Type B pancreatic cell (in vitro differentiated cells): ENCODE measurements at regions not wholly inside any gene's neighbourhood (a gene's known extent, or its start where the extent isn't known, plus 50 kb on each side); places are given as distances from the start of the nearest gene placed in this dataset.

Source experiments
- DNase-seq: peaks from one replicate; pipeline ENCODE4 v3.0.0; 2021; ENCODE audit warnings: mixed read lengths; ENCODE audit not compliant: unreplicated experiment; ENCODE audit errors: extremely low spot score
- H3K27ac Mint-ChIP-seq: 2 replicates; pipeline ENCODE4 v1.8.0; 2021; ENCODE audit warnings: mild to moderate bottlenecking, mixed read lengths
- H3K27me3 Mint-ChIP-seq: 2 replicates; pipeline ENCODE4 v1.8.0; 2021; ENCODE audit warnings: mixed read lengths
- H3K36me3 Mint-ChIP-seq: 2 replicates; pipeline ENCODE4 v1.8.0; 2021; ENCODE audit warnings: mixed read lengths
- H3K4me1 Mint-ChIP-seq: one replicate; pipeline ENCODE4 v1.8.0; 2021; ENCODE audit warnings: mixed read lengths; ENCODE audit not compliant: unreplicated experiment
- H3K4me3 Mint-ChIP-seq: 2 replicates; pipeline ENCODE4 v1.8.0; 2021; ENCODE audit warnings: mild to moderate bottlenecking, mixed read lengths
- H3K9me3 Mint-ChIP-seq: 2 replicates; pipeline ENCODE4 v1.8.0; 2021; ENCODE audit warnings: mixed read lengths
- CTCF ChIP-seq: fragments of 200-600 bp; sonication (generic); conservative IDR thresholded peaks from 2 replicates; pipeline ENCODE4 v1.5.0; 2021; ENCODE audit warnings: antibody characterized with exemption, mild to moderate bottlenecking

GRCh38 chr18:3358310-3358709 is 91.7 kb upstream of the TGIF1 start:
- H3K36me3 Mint-ChIP-seq, result no peaks in the 10 kb centered on the region
- peak overlapping the region; percentile 22 for H3K27ac Mint-ChIP-seq
- DNase-seq, result no peak
- peaks cover 5% of the 10 kb centered on the region for H3K9me3 Mint-ChIP-seq
- peaks cover 18% of the 10 kb centered on the region for H3K4me1 Mint-ChIP-seq
- H3K27me3 Mint-ChIP-seq, result no peaks in the 10 kb centered on the region
- no peak for TF ChIP-seq CTCF
- H3K4me3 Mint-ChIP-seq, result peak overlapping the region; percentile 35

- Mint-ChIP-seq H3K4me3 (no peak overlapping the region), H3K36me3 (no peaks in the 10 kb centered on the region), H3K4me1 (peaks cover 18% of the 10 kb centered on the region), H3K27me3 (no peaks in the 10 kb centered on the region), H3K27ac (no peak overlapping the region), H3K9me3 (no peaks in the 10 kb centered on the region)
- no peak for TF ChIP-seq CTCF
- no peak for DNase-seq
Observed at GRCh38 chr18:3360211-3360610, 89.8 kb upstream of the TGIF1 start.

GRCh38 chr18:3367491-3368091 is 82.4 kb upstream of the TGIF1 start:
- DNase-seq, result no peak
- no peak overlapping the region for H3K27ac Mint-ChIP-seq
- no peak overlapping the region for H3K4me3 Mint-ChIP-seq
- TF ChIP-seq CTCF, result no peak
- no peaks in the 10 kb centered on the region for H3K4me1 Mint-ChIP-seq
- H3K9me3 Mint-ChIP-seq, result no peaks in the 10 kb centered on the region
- no peaks in the 10 kb centered on the region for H3K27me3 Mint-ChIP-seq
- no peaks in the 10 kb centered on the region for H3K36me3 Mint-ChIP-seq

- TF ChIP-seq CTCF, result no peak
- H3K4me3 Mint-ChIP-seq, result no peak overlapping the region
- H3K36me3 Mint-ChIP-seq, result no peaks in the 10 kb centered on the region
- no peaks in the 10 kb centered on the region for H3K9me3 Mint-ChIP-seq
- no peaks in the 10 kb centered on the region for H3K27me3 Mint-ChIP-seq
- no peak for DNase-seq
- H3K4me1 Mint-ChIP-seq, result no peaks in the 10 kb centered on the region
- H3K27ac Mint-ChIP-seq, result no peak overlapping the region
Observed at GRCh38 chr18:3368193-3368592, 81.8 kb upstream of the TGIF1 start.

GRCh38 chr18:3379685-3380084 is 70.3 kb upstream of the TGIF1 start:
- Mint-ChIP-seq H3K9me3 (no peaks in the 10 kb centered on the region), H3K27ac (no peak overlapping the region), H3K4me1 (peaks cover 7% of the 10 kb centered on the region), H3K4me3 (no peak overlapping the region), H3K36me3 (no peaks in the 10 kb centered on the region), H3K27me3 (no peaks in the 10 kb centered on the region)
- DNase-seq, result no peak
- no peak for TF ChIP-seq CTCF
